OCI-LY1 (cell line): ENCODE measurements at regions not wholly inside any gene's neighbourhood (a gene's known extent, or its start where the extent isn't known, plus 50 kb on each side); places are given as distances from the start of the nearest gene placed in this dataset.

Source experiments
- CTCF ChIP-seq: fragments of 200-600 bp; sonication (generic), shearing (Covaris generic); IDR thresholded peaks from 2 replicates; pipeline ENCODE4 v1.5.1; 2017; ENCODE audit warnings: mild to moderate bottlenecking, antibody characterized with exemption, low read length, moderate library complexity, mixed read lengths
- EZH2 ChIP-seq: fragments of 200-600 bp; sonication (generic), shearing (Covaris generic); IDR thresholded peaks from 2 replicates; pipeline ENCODE4 v1.8.0; 2017; ENCODE audit warnings: borderline replicate concordance, mixed run types, mild to moderate bottlenecking, antibody characterized with exemption, low read length, moderate library complexity, mixed read lengths

DNA sequence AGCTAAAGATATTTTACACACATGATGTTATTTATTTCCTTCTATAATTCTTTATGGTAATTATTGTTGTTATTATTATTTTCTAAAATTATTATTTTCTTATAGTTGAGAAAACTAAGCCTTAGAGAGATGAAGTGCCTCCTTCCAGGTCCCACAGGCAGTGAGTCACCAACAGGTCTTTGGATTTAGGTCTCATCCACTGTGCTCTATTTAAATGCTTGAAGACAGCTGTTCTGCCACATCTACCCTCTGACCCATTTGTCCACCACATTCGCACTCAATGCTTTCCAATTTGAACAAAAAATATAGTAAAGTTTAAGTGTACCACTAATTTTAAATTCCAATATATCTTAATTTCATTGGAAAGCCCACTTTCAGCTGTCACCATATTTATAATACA, 566.4 kb downstream of the PPARGC1A start:
- TF ChIP-seq CTCF = no peak
- TF ChIP-seq EZH2 = no peak
